A673 (cell line): ENCODE measurements at regions not wholly inside any gene's neighbourhood (a gene's known extent, or its start where the extent isn't known, plus 50 kb on each side); places are given as distances from the start of the nearest gene placed in this dataset.

Experiments
- BruUV-seq: library from RNA; stranded (reverse); fragments of 400-500 nt; replicated peaks from 2 replicates; lab custom pipeline; 2021; lab: Mats Ljungman, UMichigan
- CTCF ChIA-PET: fragments of 300-600 bp; sonication (Branson Sonifier 250); formaldehyde crosslinking; loops from one replicate; lab custom pipeline; 2022; ENCODE audit warnings: antibody characterized with exemption; lab: Charles Lee
- POLR2A ChIA-PET: fragments of 300-600 bp; sonication (Branson Sonifier 250); formaldehyde crosslinking; loops from one replicate; lab custom pipeline; 2022; ENCODE audit warnings: antibody characterized with exemption; ENCODE audit not compliant: low non-redundant PET; lab: Charles Lee
- DNase-seq: peaks from one replicate; pipeline ENCODE4 v3.0.0-alpha.2; 2015; ENCODE audit warnings: low spot score
- H3K27ac ChIP-seq: fragments of 200-600 bp; sonication (generic); 2 replicates; pipeline ENCODE4 v1.5.1; 2016; ENCODE audit warnings: mixed run types, low read depth, mild to moderate bottlenecking, mixed read lengths, antibody characterized with exemption, low read length; ENCODE audit not compliant: poor library complexity, severe bottlenecking
- H3K27me3 ChIP-seq: fragments of 200-600 bp; sonication (generic); replicated peaks from 2 replicates; pipeline ENCODE4 v1.6.1; 2017; ENCODE audit warnings: mixed run types, low read depth, mild to moderate bottlenecking, mixed read lengths, antibody characterized with exemption, low read length; ENCODE audit not compliant: insufficient read depth, poor library complexity
- H3K36me3 ChIP-seq: fragments of 200-600 bp; sonication (generic); 2 replicates; pipeline ENCODE4 v1.6.1; 2016; ENCODE audit warnings: mixed run types, mild to moderate bottlenecking, mixed read lengths, antibody characterized with exemption, low read length; ENCODE audit not compliant: insufficient read depth, poor library complexity, severe bottlenecking
- H3K4me1 ChIP-seq: fragments of 200-600 bp; sonication (generic); 2 replicates; pipeline ENCODE4 v1.6.1; 2017; ENCODE audit warnings: mixed run types, mild to moderate bottlenecking, mixed read lengths, antibody characterized with exemption, low read length; ENCODE audit not compliant: insufficient read depth, poor library complexity, severe bottlenecking
- H3K4me3 ChIP-seq: fragments of 200-600 bp; sonication (generic); 2 replicates; pipeline ENCODE4 v1.5.1; 2016; ENCODE audit warnings: low read depth, mixed run types, mild to moderate bottlenecking, mixed read lengths, low read length; ENCODE audit not compliant: poor library complexity, severe bottlenecking
- H3K9me3 ChIP-seq: fragments of 200-600 bp; sonication (generic); 2 replicates; pipeline ENCODE4 v1.6.1; 2016; ENCODE audit warnings: mixed run types, low read depth, mild to moderate bottlenecking, mixed read lengths, antibody characterized with exemption, low read length; ENCODE audit not compliant: poor library complexity, severe bottlenecking
- EZH2 ChIP-seq: fragments of 200-600 bp; sonication (generic); IDR thresholded peaks from 2 replicates; pipeline ENCODE4 v1.6.1; 2017; ENCODE audit warnings: borderline replicate concordance, low read depth, mild to moderate bottlenecking, mixed read lengths, antibody characterized with exemption, low read length; ENCODE audit not compliant: poor library complexity, severe bottlenecking
- intact Hi-C: fragments of 100-400 bp; cut with micrococcal nuclease; formaldehyde crosslinking; loops from one replicate; pipeline ENCODE4 v1.10.0; 2022; ENCODE audit not compliant: unreplicated experiment
- TF ChIP-seq, protein P1 (sequence below): fragments of 300-800, 200-600 bp; sonication (generic); conservative IDR thresholded peaks from 2 replicates; pipeline ENCODE4 v1.5.1; 2017; ENCODE audit warnings: low read depth, mild to moderate bottlenecking, antibody characterized with exemption, low read length, moderate library complexity, mixed read lengths

DNA sequence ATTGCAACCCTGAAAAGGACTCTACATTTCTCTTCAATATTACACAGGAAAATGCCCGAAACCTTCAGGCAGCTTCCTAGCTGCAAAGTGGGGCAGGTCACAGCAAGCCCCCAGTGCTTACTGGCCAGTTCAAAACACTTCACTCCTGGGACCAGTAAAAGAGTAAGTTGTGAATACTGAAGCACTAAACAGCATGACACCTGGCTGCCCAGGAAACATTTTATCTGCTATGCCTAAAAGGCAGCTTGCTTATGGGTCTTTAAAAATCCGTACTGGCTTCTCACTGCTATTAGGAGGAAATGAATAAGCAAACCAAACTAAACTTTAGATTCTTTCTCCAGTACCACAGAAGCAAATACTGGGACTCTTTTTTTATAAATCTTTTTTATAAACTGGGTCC is 457.9 kb upstream of the ALCAM start:
- peaks cover 9% of the 10 kb centered on the region for H3K4me1 ChIP-seq
- BruUV-seq: no TSS peak
- POLR2A ChIA-PET: no interaction called here
- H3K4me3 ChIP-seq: no peak overlapping the region
- no peaks in the 10 kb centered on the region for H3K36me3 ChIP-seq
- H3K9me3 ChIP-seq: no peaks in the 10 kb centered on the region
- CTCF ChIA-PET: no interaction called here
- no peaks in the 10 kb centered on the region for H3K27me3 ChIP-seq
- intact Hi-C loops: no loop called here
- DNase-seq: no peak
- no peak overlapping the region for H3K27ac ChIP-seq
- no peak for TF ChIP-seq EZH2
- TF ChIP-seq, protein P1, sequence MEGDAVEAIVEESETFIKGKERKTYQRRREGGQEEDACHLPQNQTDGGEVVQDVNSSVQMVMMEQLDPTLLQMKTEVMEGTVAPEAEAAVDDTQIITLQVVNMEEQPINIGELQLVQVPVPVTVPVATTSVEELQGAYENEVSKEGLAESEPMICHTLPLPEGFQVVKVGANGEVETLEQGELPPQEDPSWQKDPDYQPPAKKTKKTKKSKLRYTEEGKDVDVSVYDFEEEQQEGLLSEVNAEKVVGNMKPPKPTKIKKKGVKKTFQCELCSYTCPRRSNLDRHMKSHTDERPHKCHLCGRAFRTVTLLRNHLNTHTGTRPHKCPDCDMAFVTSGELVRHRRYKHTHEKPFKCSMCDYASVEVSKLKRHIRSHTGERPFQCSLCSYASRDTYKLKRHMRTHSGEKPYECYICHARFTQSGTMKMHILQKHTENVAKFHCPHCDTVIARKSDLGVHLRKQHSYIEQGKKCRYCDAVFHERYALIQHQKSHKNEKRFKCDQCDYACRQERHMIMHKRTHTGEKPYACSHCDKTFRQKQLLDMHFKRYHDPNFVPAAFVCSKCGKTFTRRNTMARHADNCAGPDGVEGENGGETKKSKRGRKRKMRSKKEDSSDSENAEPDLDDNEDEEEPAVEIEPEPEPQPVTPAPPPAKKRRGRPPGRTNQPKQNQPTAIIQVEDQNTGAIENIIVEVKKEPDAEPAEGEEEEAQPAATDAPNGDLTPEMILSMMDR: no peak

- Histone ChIP-seq H3K36me3 (no peaks in the 10 kb centered on the region), H3K9me3 (no peaks in the 10 kb centered on the region), H3K4me1 (peaks cover 9% of the 10 kb centered on the region), H3K4me3 (no peak overlapping the region), H3K27me3 (no peaks in the 10 kb centered on the region), H3K27ac (no peak overlapping the region)
- BruUV-seq: TSS peak; percentile 61
- intact Hi-C loops: no loop called here
- TF ChIP-seq EZH2: no peak
- TF ChIP-seq, protein P1: no peak
- peak; percentile 56 for DNase-seq
- CTCF ChIA-PET: no interaction called here
- POLR2A ChIA-PET: no interaction called here
These were observed 457.5 kb upstream of the ALCAM start for GRCh38 chr3:104909198-104909597.

GRCh38 chr3:104909721-104910120 is 457.0 kb upstream of the ALCAM start:
- CTCF ChIA-PET: no interaction called here
- H3K36me3 ChIP-seq: no peaks in the 10 kb centered on the region
- H3K4me3 ChIP-seq: no peak overlapping the region
- intact Hi-C loops: no loop called here
- H3K27me3 ChIP-seq: no peaks in the 10 kb centered on the region
- H3K4me1 ChIP-seq: peaks cover 9% of the 10 kb centered on the region
- H3K27ac ChIP-seq: no peak overlapping the region
- POLR2A ChIA-PET: no interaction called here
- no TSS peak for BruUV-seq
- peak; percentile 35 for DNase-seq
- H3K9me3 ChIP-seq: no peaks in the 10 kb centered on the region
- TF ChIP-seq, protein P1: no peak
- no peak for TF ChIP-seq EZH2
